ENCODE measurements at regions not wholly inside any gene's neighbourhood (a gene's known extent, or its start where the extent isn't known, plus 50 kb on each side); places are given as distances from the start of the nearest gene placed in this dataset.

GRCh38 chr7:46739518-46740234 is 818.6 kb upstream of the IGFBP3 start:
- no peak for ATAC-seq (ENCODE audit: poor library complexity)
- ChIA-PET POLR2A (no interaction called here), CTCF (no interaction called here)
- H3K27ac ChIP-seq (ENCODE audit: low read depth in 1 of 2, low read length in 2 of 2), result no peak overlapping the region
- H3K4me3 ChIP-seq (ENCODE audit: low read length), result no peak overlapping the region
- no peaks in the 10 kb centered on the region for H3K9me3 ChIP-seq (ENCODE audit: control insufficient read depth in 1 of 2, insufficient read depth in 1 of 2, low read length in 2 of 2)
- H3K9me3 Mint-ChIP-seq, result no peaks in the 10 kb centered on the region
- H3K36me3 Mint-ChIP-seq (ENCODE audit: low read depth), result no peaks in the 10 kb centered on the region
- no peaks in the 10 kb centered on the region for H3K4me1 Mint-ChIP-seq (ENCODE audit: low read depth)
- H3K27ac Mint-ChIP-seq, result no peak overlapping the region
- no peak overlapping the region for H3K4me3 Mint-ChIP-seq
- no peaks in the 10 kb centered on the region for H3K27me3 ChIP-seq (ENCODE audit: control insufficient read depth in 1 of 2, insufficient read depth in 2 of 2, low read length in 2 of 2)
- no peaks in the 10 kb centered on the region for H3K36me3 ChIP-seq (ENCODE audit: insufficient read depth, low read length)
- intact Hi-C loops (cut with DNase I, micrococcal nuclease), result no loop called here
- no peak for TF ChIP-seq CTCF (IDR thresholded peaks at IDR 0.05)
- H3K27me3 Mint-ChIP-seq, result no peaks in the 10 kb centered on the region
- H3K4me1 ChIP-seq (ENCODE audit: insufficient read depth, low read length), result no peaks in the 10 kb centered on the region
- no peak for DNase-seq

- intact Hi-C loops (cut with DNase I, micrococcal nuclease), result no loop called here
- no peaks in the 10 kb centered on the region for H3K9me3 Mint-ChIP-seq
- no peaks in the 10 kb centered on the region for H3K36me3 ChIP-seq (ENCODE audit: insufficient read depth, low read length)
- H3K9me3 ChIP-seq (ENCODE audit: control insufficient read depth in 1 of 2, insufficient read depth in 1 of 2, low read length in 2 of 2), result peaks cover 0 to 3% of the 10 kb centered on the region in 2 experiments
- DNase-seq (no peak), ATAC-seq (ENCODE audit: poor library complexity) (no peak)
- TF ChIP-seq CTCF (IDR thresholded peaks at IDR 0.05), result no peak
- no peak overlapping the region for H3K27ac ChIP-seq (ENCODE audit: low read depth in 1 of 2, low read length in 2 of 2)
- ChIA-PET CTCF (no interaction called here), POLR2A (no interaction called here)
- no peak overlapping the region for H3K4me3 Mint-ChIP-seq
- H3K27ac Mint-ChIP-seq, result no peak overlapping the region
- H3K4me1 Mint-ChIP-seq (ENCODE audit: low read depth), result no peaks in the 10 kb centered on the region
- no peak overlapping the region for H3K4me3 ChIP-seq (ENCODE audit: low read length)
- no peaks in the 10 kb centered on the region for H3K27me3 ChIP-seq (ENCODE audit: control insufficient read depth in 1 of 2, insufficient read depth in 2 of 2, low read length in 2 of 2)
- H3K27me3 Mint-ChIP-seq, result no peaks in the 10 kb centered on the region
- H3K36me3 Mint-ChIP-seq (ENCODE audit: low read depth), result no peaks in the 10 kb centered on the region
- no peaks in the 10 kb centered on the region for H3K4me1 ChIP-seq (ENCODE audit: insufficient read depth, low read length)
Observed at GRCh38 chr7:46738796-46739195, 817.7 kb upstream of the IGFBP3 start.

GRCh38 chr7:46738165-46738564 is 817.1 kb upstream of the IGFBP3 start:
- no peak overlapping the region for H3K4me3 Mint-ChIP-seq
- Histone ChIP-seq H3K27ac (ENCODE audit: low read depth in 1 of 2, low read length in 2 of 2) (no peak overlapping the region), H3K9me3 (ENCODE audit: control insufficient read depth in 1 of 2, insufficient read depth in 1 of 2, low read length in 2 of 2) (peaks cover 0 to 3% of the 10 kb centered on the region in 2 experiments), H3K36me3 (ENCODE audit: insufficient read depth, low read length) (no peaks in the 10 kb centered on the region), H3K27me3 (ENCODE audit: control insufficient read depth in 1 of 2, insufficient read depth in 2 of 2, low read length in 2 of 2) (no peaks in the 10 kb centered on the region), H3K4me1 (ENCODE audit: insufficient read depth, low read length) (no peaks in the 10 kb centered on the region), H3K4me3 (ENCODE audit: low read length) (no peak overlapping the region)
- H3K9me3 Mint-ChIP-seq, result no peaks in the 10 kb centered on the region
- no peaks in the 10 kb centered on the region for H3K36me3 Mint-ChIP-seq (ENCODE audit: low read depth)
- no peaks in the 10 kb centered on the region for H3K27me3 Mint-ChIP-seq
- ATAC-seq (ENCODE audit: poor library complexity) (no peak), DNase-seq (no peak)
- intact Hi-C loops (cut with DNase I, micrococcal nuclease), result no loop called here
- H3K27ac Mint-ChIP-seq, result no peak overlapping the region
- ChIA-PET CTCF (no interaction called here), POLR2A (no interaction called here)
- no peaks in the 10 kb centered on the region for H3K4me1 Mint-ChIP-seq (ENCODE audit: low read depth)
- no peak for TF ChIP-seq CTCF (IDR thresholded peaks at IDR 0.05)

Measured in CD4-positive, alpha-beta T cell (primary cell).